Ishikawa (cell line): ENCODE measurements at regions not wholly inside any gene's neighbourhood (a gene's known extent, or its start where the extent isn't known, plus 50 kb on each side); places are given as distances from the start of the nearest gene placed in this dataset.

Experiments used
- CEBPB ChIP-seq: IDR thresholded peaks from 2 replicates; pipeline ENCODE4 v1.6.1; 2012
- CREB1 ChIP-seq: IDR thresholded peaks from 2 replicates; pipeline ENCODE4 v1.6.1; 2012; ENCODE audit warnings: low read depth
- EGR1 ChIP-seq: IDR thresholded peaks from 2 replicates; pipeline ENCODE4 v1.6.1; 2012
- EP300 ChIP-seq: IDR thresholded peaks from 2 replicates; pipeline ENCODE4 v1.6.1; 2012; ENCODE audit warnings: borderline replicate concordance
- FOXM1 ChIP-seq: IDR thresholded peaks from 2 replicates; pipeline ENCODE4 v1.6.1; 2012; ENCODE audit warnings: low read depth, borderline replicate concordance
- MAX ChIP-seq: IDR thresholded peaks from 2 replicates; pipeline ENCODE4 v1.6.1; 2012
- NFIC ChIP-seq: IDR thresholded peaks from 2 replicates; pipeline ENCODE4 v1.6.1; 2012
- RAD21 ChIP-seq: IDR thresholded peaks from 2 replicates; pipeline ENCODE4 v1.6.1; 2012; ENCODE audit warnings: low read depth
- REST ChIP-seq: IDR thresholded peaks from 2 replicates; pipeline ENCODE4 v1.6.1; 2012; ENCODE audit warnings: low read depth, mild to moderate bottlenecking
- TAF1 ChIP-seq: IDR thresholded peaks from 2 replicates; pipeline ENCODE4 v1.6.1; 2012; ENCODE audit warnings: low read depth, mild to moderate bottlenecking
- TCF12 ChIP-seq: IDR thresholded peaks from 2 replicates; pipeline ENCODE4 v1.6.1; 2012; ENCODE audit warnings: low read depth
- TEAD4 ChIP-seq: IDR thresholded peaks from 2 replicates; pipeline ENCODE4 v1.6.1; 2012
- USF1 ChIP-seq: IDR thresholded peaks from 2 replicates; pipeline ENCODE4 v1.6.1; 2012
- YY1 ChIP-seq: IDR thresholded peaks from 2 replicates; pipeline ENCODE4 v1.6.1; 2012; ENCODE audit warnings: low read depth
- ZBTB7A ChIP-seq: IDR thresholded peaks from 2 replicates; pipeline ENCODE4 v1.6.1; 2012; ENCODE audit warnings: low read depth

GRCh38 chr4:38603652-38604051, 60.3 kb upstream of the KLF3 start:
- TF ChIP-seq NFIC (no peak), RAD21 (no peak), CEBPB (no peak), ZBTB7A (no peak), EGR1 (no peak), MAX (no peak), YY1 (no peak), TAF1 (no peak), REST (no peak), TEAD4 (no peak), CREB1 (no peak), USF1 (no peak), EP300 (no peak), FOXM1 (no peak), TCF12 (no peak)

- TF ChIP-seq CEBPB (no peak), CREB1 (no peak), YY1 (no peak), EP300 (no peak), ZBTB7A (no peak), REST (no peak), FOXM1 (no peak), TCF12 (no peak), EGR1 (no peak), TEAD4 (no peak), USF1 (no peak), NFIC (no peak), TAF1 (no peak), RAD21 (no peak)
Measured at GRCh38 chr4:38605181-38605752, 58.7 kb upstream of the KLF3 start.

GRCh38 chr4:38605753-38606586, 58.0 kb upstream of the KLF3 start:
- TF ChIP-seq EGR1 (no peak), YY1 (no peak), CREB1 (no peak), CEBPB (0 out of 2 replicates have a peak, but pooled peaks have one; percentile 14)

- no peak for TF ChIP-seq CEBPB
- no peak for TF ChIP-seq TEAD4
- no peak for TF ChIP-seq NFIC
- no peak for TF ChIP-seq CREB1
- TF ChIP-seq TCF12: no peak
- no peak for TF ChIP-seq FOXM1
- TF ChIP-seq TAF1: no peak
- no peak for TF ChIP-seq RAD21
- TF ChIP-seq ZBTB7A: no peak
Measured at GRCh38 chr4:38606587-38606905, 57.5 kb upstream of the KLF3 start.

- TF ChIP-seq EP300: no peak
- 0 out of 2 replicates have a peak, but pooled peaks have one; percentile 15 for TF ChIP-seq MAX
- TF ChIP-seq CREB1: no peak
Measured at GRCh38 chr4:38609614-38610013, 54.4 kb upstream of the KLF3 start.

GRCh38 chr4:38610521-38610920, 53.5 kb upstream of the KLF3 start:
- TF ChIP-seq EGR1: no peak
- no peak for TF ChIP-seq EP300
- no peak for TF ChIP-seq CREB1
- no peak for TF ChIP-seq ZBTB7A
- no peak for TF ChIP-seq TAF1
- TF ChIP-seq NFIC: no peak
- TF ChIP-seq USF1: no peak
